H1 (cell line): ENCODE measurements at regions not wholly inside any gene's neighbourhood (a gene's known extent, or its start where the extent isn't known, plus 50 kb on each side); places are given as distances from the start of the nearest gene placed in this dataset.
"Not testable (repeated sequence)": the region's sequence is repeated elsewhere in the genome, so short reads cannot be mapped to it uniquely, and the experiment has no call there.

Experiments used
- CTCF ChIA-PET: fragments of 300-600 bp; sonication (Branson Sonifier 250); formaldehyde crosslinking; loops from one replicate; lab custom pipeline; 2021; ENCODE audit not compliant: partially characterized antibody; lab: Charles Lee
- POLR2A ChIA-PET: fragments of 300-600 bp; sonication (Branson Sonifier 250); formaldehyde crosslinking; loops from one replicate; lab custom pipeline; 2021; ENCODE audit warnings: inconsistent platforms; ENCODE audit not compliant: partially characterized antibody; lab: Charles Lee
- DNase-seq, 2 experiments: peaks; one replicate each; pipeline versions ENCODE4 v3.0.0 to v3.0.0-alpha.2; 2010 to 2022; ENCODE audit warnings: low spot score in 2 of 2, low read depth in 1 of 2, mixed read lengths in 1 of 2
- FAIRE-seq: peaks from 2 replicates; lab custom pipeline; 2011; peaks lifted over from hg19 to GRCh38; lab: Jason Lieb, UNC
- H2AFZ ChIP-seq: 2 replicates; pipeline ENCODE4 v1.8.1; 2012; ENCODE audit warnings: low read length, inconsistent platforms
- H2AK5ac ChIP-seq: 2 replicates; pipeline ENCODE4 v1.6.1; 2013; ENCODE audit warnings: low read depth, low read length
- H2BK120ac ChIP-seq: replicated peaks from 2 replicates; pipeline ENCODE3; 2013; ENCODE audit warnings: low read depth, low read length, inconsistent platforms
- H2BK12ac ChIP-seq: 2 replicates; pipeline ENCODE4 v1.6.1; 2013; ENCODE audit warnings: low read depth, low read length
- H2BK15ac ChIP-seq: 2 replicates; pipeline ENCODE4 v1.6.1; 2013; ENCODE audit warnings: low read length
- H2BK20ac ChIP-seq: 2 replicates; pipeline ENCODE4 v1.6.1; 2013; ENCODE audit warnings: low read length
- H2BK5ac ChIP-seq: 2 replicates; pipeline ENCODE4 v1.6.1; 2013; ENCODE audit warnings: low read depth, low read length
- H3K14ac ChIP-seq: 2 replicates; pipeline ENCODE4 v1.6.1; 2013; ENCODE audit warnings: inconsistent platforms; ENCODE audit not compliant: insufficient read length
- H3K18ac ChIP-seq: 2 replicates; pipeline ENCODE4 v1.6.1; 2013; ENCODE audit warnings: low read length; ENCODE audit errors: extremely low read depth
- H3K23ac ChIP-seq: 2 replicates; pipeline ENCODE4 v1.6.1; 2013; ENCODE audit warnings: inconsistent platforms; ENCODE audit not compliant: insufficient read length
- H3K23me2 ChIP-seq: 2 replicates; pipeline ENCODE4 v1.6.1; 2013; ENCODE audit warnings: low read depth, low read length
- H3K27ac ChIP-seq: 2 replicates; pipeline ENCODE4 v1.6.1; 2011; ENCODE audit warnings: low read depth, low read length, inconsistent platforms
- H3K27me3 ChIP-seq, 4 experiments: replicated peaks in 1 of 4; 1 replicate in 1 of 4; 2 replicates in 3 of 4; pipeline versions ENCODE4 v1.6.1 to v1.8.1; 2011 to 2013; ENCODE audit warnings: low read length in 3 of 4, mild to moderate bottlenecking in 3 of 4, inconsistent platforms in 2 of 4, mixed read lengths in 2 of 4, moderate library complexity in 1 of 4; ENCODE audit not compliant: control insufficient read depth in 3 of 4, insufficient read depth in 3 of 4; ENCODE audit errors: extremely low read depth in 1 of 4
- H3K36me3 ChIP-seq, 4 experiments: 2 replicates each; pipeline versions ENCODE4 v1.6.1 to v1.8.1; 2011 to 2013; ENCODE audit warnings: mild to moderate bottlenecking in 4 of 4, low read length in 3 of 4, moderate library complexity in 2 of 4, control low read depth in 1 of 4, inconsistent platforms in 1 of 4; ENCODE audit not compliant: insufficient read depth in 4 of 4, control insufficient read depth in 2 of 4
- H3K4ac ChIP-seq: replicated peaks from 2 replicates; pipeline ENCODE3; 2013; ENCODE audit warnings: low read length, low read depth, mixed read lengths, inconsistent platforms; ENCODE audit not compliant: insufficient read length
- H3K4me1 ChIP-seq, 4 experiments: replicated peaks in 1 of 4; 1 replicate in 1 of 4; 2 replicates in 3 of 4; pipeline versions ENCODE4 v1.6.1 to v1.8.1; 2011 to 2013; ENCODE audit warnings: low read length in 3 of 4, inconsistent platforms in 2 of 4, mixed read lengths in 1 of 4; ENCODE audit not compliant: insufficient read depth in 4 of 4, control insufficient read depth in 3 of 4
- H3K4me2 ChIP-seq, 2 experiments: 2 replicates each; pipeline versions ENCODE4 v1.6.1 to v1.8.1; 2011 to 2013; ENCODE audit warnings: low read depth in 2 of 2, low read length in 2 of 2, control low read depth in 1 of 2, inconsistent platforms in 1 of 2, mild to moderate bottlenecking in 1 of 2; ENCODE audit not compliant: insufficient read depth in 1 of 2
- H3K4me3 ChIP-seq, 4 experiments: fragments of 200-600, 300-600 bp in 1 of 4; sonication (generic), shearing (Covaris generic), sonication (Bioruptor Twin) in 1 of 4; 2 replicates each; pipeline versions ENCODE4 v1.5.1 to v1.8.1; 2011 to 2016; ENCODE audit warnings: low read length in 4 of 4, low read depth in 3 of 4, control low read depth in 2 of 4, inconsistent platforms in 2 of 4, mild to moderate bottlenecking in 2 of 4, mixed read lengths in 1 of 4, moderate library complexity in 1 of 4; ENCODE audit not compliant: insufficient read depth in 2 of 4; ENCODE audit errors: extremely low read depth in 1 of 4
- H3K56ac ChIP-seq: replicated peaks from 2 replicates; pipeline ENCODE3; 2013; ENCODE audit warnings: low read depth, mild to moderate bottlenecking, mixed read lengths, low read length, inconsistent platforms; ENCODE audit not compliant: insufficient read length
- H3K79me1 ChIP-seq: 2 replicates; pipeline ENCODE4 v1.6.1; 2013; ENCODE audit warnings: low read depth, low read length, control low read depth
- H3K79me2 ChIP-seq, 2 experiments: 2 replicates each; pipeline versions ENCODE4 v1.6.1 to v1.8.1; 2012 to 2013; ENCODE audit warnings: low read length in 2 of 2, mild to moderate bottlenecking in 2 of 2, inconsistent platforms in 1 of 2; ENCODE audit not compliant: insufficient read depth in 2 of 2, control insufficient read depth in 1 of 2
- H3K9ac ChIP-seq, 4 experiments: replicated peaks in 1 of 4; 1 replicate in 1 of 4; 2 replicates in 3 of 4; pipeline versions ENCODE4 v1.6.1 to v1.8.1; 2011 to 2013; ENCODE audit warnings: low read depth in 3 of 4, low read length in 3 of 4, control low read depth in 2 of 4, mild to moderate bottlenecking in 2 of 4, moderate library complexity in 2 of 4, inconsistent platforms in 1 of 4; ENCODE audit errors: extremely low read depth in 1 of 4
- H3K9me3 ChIP-seq, 2 experiments: 2 replicates each; pipeline versions ENCODE4 v1.6.1 to v1.8.1; 2012 to 2013; ENCODE audit warnings: mild to moderate bottlenecking in 2 of 2, moderate library complexity in 2 of 2, control low read depth in 1 of 2, inconsistent platforms in 1 of 2, low read depth in 1 of 2, low read length in 1 of 2, mixed read lengths in 1 of 2; ENCODE audit not compliant: insufficient read depth in 2 of 2
- H4K20me1 ChIP-seq, 2 experiments: replicated peaks in 1 of 2; 2 replicates each; pipeline versions ENCODE3 to v1.8.1; 2011 to 2013; ENCODE audit warnings: inconsistent platforms in 2 of 2, low read length in 2 of 2, mild to moderate bottlenecking in 1 of 2; ENCODE audit not compliant: insufficient read depth in 2 of 2, control insufficient read depth in 1 of 2
- H4K5ac ChIP-seq: 2 replicates; pipeline ENCODE4 v1.6.1; 2013; ENCODE audit warnings: low read length, low read depth, mixed read lengths, inconsistent platforms; ENCODE audit not compliant: insufficient read length
- H4K8ac ChIP-seq: 2 replicates; pipeline ENCODE4 v1.8.0; 2013; ENCODE audit warnings: mild to moderate bottlenecking, moderate library complexity, low read length, inconsistent platforms; ENCODE audit not compliant: insufficient read depth; ENCODE audit errors: extremely low read depth
- H4K91ac ChIP-seq: replicated peaks from 2 replicates; pipeline ENCODE3; 2013; ENCODE audit warnings: low read length, mixed read lengths, inconsistent platforms; ENCODE audit not compliant: insufficient read length
- WGBS, 2 experiments: shearing (Covaris generic) in 1 of 2; methylation state at CpG; one replicate each; pipeline versions ENCODE4 v1.1.6 to v1.1.7; 2013 to 2015; ENCODE audit warnings: low lambda C conversion rate in 2 of 2, mixed read lengths in 2 of 2, inconsistent platforms in 1 of 2, low coverage in 1 of 2, missing lambda C conversion rate in 1 of 2; ENCODE audit not compliant: insufficient replicate concordance in 2 of 2, insufficient coverage in 1 of 2, insufficient read length in 1 of 2; ENCODE audit errors: extremely low coverage in 1 of 2, missing lambda C conversion rate in 1 of 2; 5-methylcytosine and 5-hydroxymethylcytosine counted together

- H3K27ac ChIP-seq, H4K91ac ChIP-seq, H3K27me3 ChIP-seq, H3K4me2 ChIP-seq, H3K23ac ChIP-seq, H3K4me1 ChIP-seq, H3K79me2 ChIP-seq, H2BK20ac ChIP-seq, H2AK5ac ChIP-seq, POLR2A ChIA-PET, H2BK12ac ChIP-seq, H3K18ac ChIP-seq, H2AFZ ChIP-seq, H2BK120ac ChIP-seq, H3K23me2 ChIP-seq, H3K9ac ChIP-seq, H4K20me1 ChIP-seq, H3K9me3 ChIP-seq, H3K14ac ChIP-seq, H4K8ac ChIP-seq, FAIRE-seq, H4K5ac ChIP-seq, H3K4me3 ChIP-seq, H3K4ac ChIP-seq, H3K56ac ChIP-seq, H2BK15ac ChIP-seq, H3K36me3 ChIP-seq, DNase-seq, H2BK5ac ChIP-seq, H3K79me1 ChIP-seq: not testable (repeated sequence)
- CTCF ChIA-PET, result interaction anchor here (1.1 to 1.4 kb wide), 3 partner anchors 37 to 217 kb away, joined by 3 to 4 read pairs (median 3); no protein-coding TSS in a partner anchor
- 95% methylated on average over 30 of the region's 35 CpGs; no CpG with 5 or more reads in 1 of the 2 experiments for WGBS, 2 experiments
Observed at GRCh38 chr13:21260561-21261290, 84.3 kb downstream of the MRPL57 start.
